WTC11 (cell line): ENCODE measurements at regions not wholly inside any gene's neighbourhood (a gene's known extent, or its start where the extent isn't known, plus 50 kb on each side); places are given as distances from the start of the nearest gene placed in this dataset.

Experiments used
- ATAC-seq: fragments of 200-7000 bp; cut with Tn5 transposase; 2 replicates; pipeline ENCODE4 v1.10.0; 2021; ENCODE audit warnings: mild to moderate bottlenecking, moderate library complexity
- CTCF ChIA-PET: fragments of 300-600 bp; sonication (Branson Sonifier 250); formaldehyde crosslinking; loops from one replicate; lab custom pipeline; 2021; ENCODE audit warnings: antibody characterized with exemption; lab: Charles Lee
- POLR2A ChIA-PET: fragments of 350-600 bp; sonication (Branson Sonifier 250); formaldehyde crosslinking; loops from one replicate; lab custom pipeline; 2021; ENCODE audit warnings: antibody characterized with exemption; lab: Charles Lee
- DNase-seq: peaks from one replicate; pipeline ENCODE4 v3.0.0; 2021; ENCODE audit warnings: low spot score
- H3K27ac Mint-ChIP-seq: 2 replicates; pipeline ENCODE4 v1.8.0; 2021; ENCODE audit warnings: mixed read lengths
- H3K27me3 Mint-ChIP-seq: 2 replicates; pipeline ENCODE4 v1.8.0; 2021; ENCODE audit warnings: low read depth, mild to moderate bottlenecking, moderate library complexity, mixed read lengths
- H3K36me3 Mint-ChIP-seq: 2 replicates; pipeline ENCODE4 v1.8.0; 2021; ENCODE audit warnings: mixed read lengths
- H3K4me1 Mint-ChIP-seq: 2 replicates; pipeline ENCODE4 v1.8.0; 2022; ENCODE audit warnings: mixed read lengths
- H3K4me3 Mint-ChIP-seq: 2 replicates; pipeline ENCODE4 v1.8.0; 2021; ENCODE audit warnings: mild to moderate bottlenecking, moderate library complexity, mixed read lengths
- H3K9me3 Mint-ChIP-seq: 2 replicates; pipeline ENCODE4 v1.8.0; 2021; ENCODE audit warnings: mixed read lengths
- AFF4 ChIP-seq: sonication (generic); formaldehyde crosslinking; IDR thresholded peaks from 2 replicates; pipeline ENCODE4 v1.8.1; 2023; ENCODE audit warnings: mild to moderate bottlenecking, missing genetic modification reagents, borderline replicate concordance
- CBFB ChIP-seq: sonication (generic); formaldehyde crosslinking; IDR thresholded peaks from 2 replicates; pipeline ENCODE4 v1.8.1; 2022; ENCODE audit warnings: mild to moderate bottlenecking, low read depth, missing genetic modification reagents
- CREB1 ChIP-seq: sonication (generic); formaldehyde crosslinking; IDR thresholded peaks from 2 replicates; pipeline ENCODE4 v1.8.0; 2023; ENCODE audit warnings: mild to moderate bottlenecking, missing genetic modification reagents
- CREM ChIP-seq: sonication (generic); formaldehyde crosslinking; IDR thresholded peaks from 2 replicates; pipeline ENCODE4 v1.8.1; 2022; ENCODE audit warnings: mild to moderate bottlenecking, missing genetic modification reagents, moderate library complexity
- CTCF ChIP-seq: fragments of 200-600 bp; IDR thresholded peaks from 2 replicates; pipeline ENCODE4 v1.8.0; 2022; ENCODE audit warnings: antibody characterized with exemption
- FOXJ3 ChIP-seq: sonication (generic); formaldehyde crosslinking; IDR thresholded peaks from 2 replicates; pipeline ENCODE4 v1.9.0; 2021; ENCODE audit warnings: missing genetic modification reagents, mild to moderate bottlenecking, borderline replicate concordance
- GTF2I ChIP-seq: fragments of 250-450 bp; sonication (Bioruptor Pico); conservative IDR thresholded peaks from 2 replicates; pipeline ENCODE4 v1.4.0; 2021; ENCODE audit warnings: mild to moderate bottlenecking
- HMGA2 ChIP-seq: fragments of 250-450 bp; sonication (Bioruptor Pico); IDR thresholded peaks from 2 replicates; pipeline ENCODE4 v1.4.0; 2021; ENCODE audit warnings: mild to moderate bottlenecking, moderate library complexity
- IRF2 ChIP-seq: sonication (generic); formaldehyde crosslinking; IDR thresholded peaks from 2 replicates; pipeline ENCODE4 v1.8.0; 2022; ENCODE audit warnings: low read depth, missing genetic modification reagents, borderline replicate concordance
- MXD4 ChIP-seq: fragments of 250-450 bp; sonication (Bioruptor Pico); IDR thresholded peaks from 2 replicates; pipeline ENCODE4 v1.8.0; 2021; ENCODE audit warnings: mild to moderate bottlenecking, moderate library complexity, borderline replicate concordance
- MYBL2 ChIP-seq: sonication (generic); formaldehyde crosslinking; IDR thresholded peaks from 2 replicates; pipeline ENCODE4 v1.8.1; 2023; ENCODE audit warnings: mild to moderate bottlenecking, moderate library complexity, missing genetic modification reagents
- NFYB ChIP-seq: sonication (generic); formaldehyde crosslinking; conservative IDR thresholded peaks from 2 replicates; pipeline ENCODE4 v1.8.0; 2022; ENCODE audit warnings: low read depth, missing genetic modification reagents
- SMAD3 ChIP-seq: sonication (generic); formaldehyde crosslinking; IDR thresholded peaks from 2 replicates; pipeline ENCODE4 v1.8.0; 2022; ENCODE audit warnings: missing genetic modification reagents, mild to moderate bottlenecking, borderline replicate concordance
- SOX15 ChIP-seq: fragments of 250-450 bp; sonication (Bioruptor Pico); IDR thresholded peaks from 2 replicates; pipeline ENCODE4 v1.9.0; 2021; ENCODE audit warnings: mild to moderate bottlenecking
- SP1 ChIP-seq: sonication (generic); formaldehyde crosslinking; conservative IDR thresholded peaks from 2 replicates; pipeline ENCODE4 v1.8.1; 2022; ENCODE audit warnings: missing genetic modification reagents
- ZMAT4 ChIP-seq: fragments of 250-450 bp; sonication (Bioruptor Pico); IDR thresholded peaks from 2 replicates; pipeline ENCODE4 v1.9.0; 2021; ENCODE audit warnings: mild to moderate bottlenecking
- ZNF138 ChIP-seq: sonication (generic); formaldehyde crosslinking; conservative IDR thresholded peaks from 2 replicates; pipeline ENCODE4 v1.8.1; 2022; ENCODE audit warnings: mild to moderate bottlenecking, moderate library complexity, missing genetic modification reagents
- TF ChIP-seq, protein P1 (sequence below): sonication (generic); formaldehyde crosslinking; IDR thresholded peaks from 2 replicates; pipeline ENCODE4 v1.8.0; 2023; ENCODE audit warnings: missing genetic modification reagents, mild to moderate bottlenecking, borderline replicate concordance
- TF ChIP-seq, protein P2 (sequence below): sonication (generic); formaldehyde crosslinking; IDR thresholded peaks from 2 replicates; pipeline ENCODE4 v1.8.1; 2022; ENCODE audit warnings: mild to moderate bottlenecking, moderate library complexity, missing genetic modification reagents
- TF ChIP-seq, protein P3 (sequence below): fragments of 250-450 bp; sonication (Bioruptor Pico); IDR thresholded peaks from 2 replicates; pipeline ENCODE4 v1.8.0; 2021; ENCODE audit warnings: mild to moderate bottlenecking

- DNase-seq (no peak), ATAC-seq (no peak)
- H3K9me3 Mint-ChIP-seq, result peaks cover 15% of the 10 kb centered on the region
- ChIA-PET CTCF (no interaction called here), POLR2A (no interaction called here)
- no peak overlapping the region for H3K27ac Mint-ChIP-seq
- no peaks in the 10 kb centered on the region; the same call in none of the 2 replicates for H3K27me3 Mint-ChIP-seq
- TF ChIP-seq GTF2I, result no peak
- no peak for TF ChIP-seq HMGA2
- TF ChIP-seq, protein P1, sequence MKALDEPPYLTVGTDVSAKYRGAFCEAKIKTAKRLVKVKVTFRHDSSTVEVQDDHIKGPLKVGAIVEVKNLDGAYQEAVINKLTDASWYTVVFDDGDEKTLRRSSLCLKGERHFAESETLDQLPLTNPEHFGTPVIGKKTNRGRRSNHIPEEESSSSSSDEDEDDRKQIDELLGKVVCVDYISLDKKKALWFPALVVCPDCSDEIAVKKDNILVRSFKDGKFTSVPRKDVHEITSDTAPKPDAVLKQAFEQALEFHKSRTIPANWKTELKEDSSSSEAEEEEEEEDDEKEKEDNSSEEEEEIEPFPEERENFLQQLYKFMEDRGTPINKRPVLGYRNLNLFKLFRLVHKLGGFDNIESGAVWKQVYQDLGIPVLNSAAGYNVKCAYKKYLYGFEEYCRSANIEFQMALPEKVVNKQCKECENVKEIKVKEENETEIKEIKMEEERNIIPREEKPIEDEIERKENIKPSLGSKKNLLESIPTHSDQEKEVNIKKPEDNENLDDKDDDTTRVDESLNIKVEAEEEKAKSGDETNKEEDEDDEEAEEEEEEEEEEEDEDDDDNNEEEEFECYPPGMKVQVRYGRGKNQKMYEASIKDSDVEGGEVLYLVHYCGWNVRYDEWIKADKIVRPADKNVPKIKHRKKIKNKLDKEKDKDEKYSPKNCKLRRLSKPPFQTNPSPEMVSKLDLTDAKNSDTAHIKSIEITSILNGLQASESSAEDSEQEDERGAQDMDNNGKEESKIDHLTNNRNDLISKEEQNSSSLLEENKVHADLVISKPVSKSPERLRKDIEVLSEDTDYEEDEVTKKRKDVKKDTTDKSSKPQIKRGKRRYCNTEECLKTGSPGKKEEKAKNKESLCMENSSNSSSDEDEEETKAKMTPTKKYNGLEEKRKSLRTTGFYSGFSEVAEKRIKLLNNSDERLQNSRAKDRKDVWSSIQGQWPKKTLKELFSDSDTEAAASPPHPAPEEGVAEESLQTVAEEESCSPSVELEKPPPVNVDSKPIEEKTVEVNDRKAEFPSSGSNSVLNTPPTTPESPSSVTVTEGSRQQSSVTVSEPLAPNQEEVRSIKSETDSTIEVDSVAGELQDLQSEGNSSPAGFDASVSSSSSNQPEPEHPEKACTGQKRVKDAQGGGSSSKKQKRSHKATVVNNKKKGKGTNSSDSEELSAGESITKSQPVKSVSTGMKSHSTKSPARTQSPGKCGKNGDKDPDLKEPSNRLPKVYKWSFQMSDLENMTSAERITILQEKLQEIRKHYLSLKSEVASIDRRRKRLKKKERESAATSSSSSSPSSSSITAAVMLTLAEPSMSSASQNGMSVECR (CRISPR knock-in tag), result no peak
- TF ChIP-seq FOXJ3, result no peak
- TF ChIP-seq SOX15, result no peak
- no peak for TF ChIP-seq SMAD3 (CRISPR knock-in tag)
- TF ChIP-seq NFYB (CRISPR knock-in tag), result no peak
- TF ChIP-seq MYBL2 (CRISPR knock-in tag), result no peak
- no peak for TF ChIP-seq MXD4 (CRISPR knock-in tag)
- TF ChIP-seq CREM (CRISPR knock-in tag), result no peak
- no peak for TF ChIP-seq IRF2
- no peak for TF ChIP-seq ZMAT4 (CRISPR knock-in tag)
- no peak for TF ChIP-seq ZNF138 (CRISPR knock-in tag)
- no peak for TF ChIP-seq CTCF
- TF ChIP-seq, protein P2, sequence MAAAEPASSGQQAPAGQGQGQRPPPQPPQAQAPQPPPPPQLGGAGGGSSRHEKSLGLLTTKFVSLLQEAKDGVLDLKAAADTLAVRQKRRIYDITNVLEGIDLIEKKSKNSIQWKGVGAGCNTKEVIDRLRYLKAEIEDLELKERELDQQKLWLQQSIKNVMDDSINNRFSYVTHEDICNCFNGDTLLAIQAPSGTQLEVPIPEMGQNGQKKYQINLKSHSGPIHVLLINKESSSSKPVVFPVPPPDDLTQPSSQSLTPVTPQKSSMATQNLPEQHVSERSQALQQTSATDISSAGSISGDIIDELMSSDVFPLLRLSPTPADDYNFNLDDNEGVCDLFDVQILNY (CRISPR knock-in tag), result no peak
- no peak overlapping the region for H3K4me3 Mint-ChIP-seq
- H3K4me1 Mint-ChIP-seq, result no peaks in the 10 kb centered on the region
- no peaks in the 10 kb centered on the region; the same call in 1 of the 2 replicates for H3K36me3 Mint-ChIP-seq
These were observed 173.0 kb upstream of the TARS1 start for GRCh38 chr5:33267801-33268200.

- H3K27me3 Mint-ChIP-seq, result no peaks in the 10 kb centered on the region; the same call in none of the 2 replicates
- POLR2A ChIA-PET, result no interaction called here
- no peaks in the 10 kb centered on the region; the same call in 1 of the 2 replicates for H3K36me3 Mint-ChIP-seq
- H3K4me3 Mint-ChIP-seq, result no peak overlapping the region
- CTCF ChIA-PET, result no interaction called here
- no peaks in the 10 kb centered on the region for H3K4me1 Mint-ChIP-seq
- H3K27ac Mint-ChIP-seq, result no peak overlapping the region
- DNase-seq (no peak), ATAC-seq (no peak)
- H3K9me3 Mint-ChIP-seq, result peaks cover 13% of the 10 kb centered on the region
- TF ChIP-seq CREB1 (CRISPR knock-in tag) (no peak), SP1 (CRISPR knock-in tag) (no peak), CTCF (no peak), SMAD3 (CRISPR knock-in tag) (no peak), CBFB (CRISPR knock-in tag) (no peak), MXD4 (CRISPR knock-in tag) (no peak), AFF4 (CRISPR knock-in tag) (no peak)
- TF ChIP-seq, protein P3, sequence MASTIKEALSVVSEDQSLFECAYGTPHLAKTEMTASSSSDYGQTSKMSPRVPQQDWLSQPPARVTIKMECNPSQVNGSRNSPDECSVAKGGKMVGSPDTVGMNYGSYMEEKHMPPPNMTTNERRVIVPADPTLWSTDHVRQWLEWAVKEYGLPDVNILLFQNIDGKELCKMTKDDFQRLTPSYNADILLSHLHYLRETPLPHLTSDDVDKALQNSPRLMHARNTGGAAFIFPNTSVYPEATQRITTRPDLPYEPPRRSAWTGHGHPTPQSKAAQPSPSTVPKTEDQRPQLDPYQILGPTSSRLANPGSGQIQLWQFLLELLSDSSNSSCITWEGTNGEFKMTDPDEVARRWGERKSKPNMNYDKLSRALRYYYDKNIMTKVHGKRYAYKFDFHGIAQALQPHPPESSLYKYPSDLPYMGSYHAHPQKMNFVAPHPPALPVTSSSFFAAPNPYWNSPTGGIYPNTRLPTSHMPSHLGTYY (CRISPR knock-in tag), result no peak
These were observed 172.4 kb upstream of the TARS1 start for GRCh38 chr5:33268374-33268773.
